AG09319 (cell line): ENCODE measurements at regions not wholly inside any gene's neighbourhood (a gene's known extent, or its start where the extent isn't known, plus 50 kb on each side); places are given as distances from the start of the nearest gene placed in this dataset.

Source experiments
- DNase-seq: peaks from one replicate; pipeline ENCODE4 v3.0.0-alpha.2; 2010; ENCODE audit warnings: low read depth; ENCODE audit errors: extremely low read depth
- CTCF ChIP-seq: IDR thresholded peaks from 2 replicates; pipeline ENCODE4 v1.5.1; 2011; ENCODE audit warnings: low read depth, mild to moderate bottlenecking, inconsistent platforms, low read length, moderate library complexity

DNA sequence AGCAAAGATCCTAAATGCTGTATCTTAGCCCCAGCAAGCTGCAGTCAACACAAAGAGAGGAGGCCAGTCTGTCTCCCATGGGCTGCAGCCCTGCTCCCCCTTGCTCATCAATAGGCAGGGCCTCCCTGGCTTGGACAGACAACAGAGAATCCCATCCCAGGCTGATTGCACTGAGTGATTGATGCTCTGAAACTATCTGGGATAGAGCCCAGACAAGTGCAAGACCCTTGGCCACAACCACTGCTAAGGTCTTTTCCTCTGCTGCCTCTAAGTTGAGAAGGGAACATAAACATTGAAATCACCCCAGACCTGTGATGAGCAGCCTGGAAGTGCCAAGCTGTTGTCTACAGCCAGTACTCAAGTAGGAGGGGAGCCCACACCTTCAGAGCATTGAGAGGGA lies 661.0 kb upstream of the CDH18 start:
- TF ChIP-seq CTCF: no peak
- DNase-seq: no peak

DNA sequence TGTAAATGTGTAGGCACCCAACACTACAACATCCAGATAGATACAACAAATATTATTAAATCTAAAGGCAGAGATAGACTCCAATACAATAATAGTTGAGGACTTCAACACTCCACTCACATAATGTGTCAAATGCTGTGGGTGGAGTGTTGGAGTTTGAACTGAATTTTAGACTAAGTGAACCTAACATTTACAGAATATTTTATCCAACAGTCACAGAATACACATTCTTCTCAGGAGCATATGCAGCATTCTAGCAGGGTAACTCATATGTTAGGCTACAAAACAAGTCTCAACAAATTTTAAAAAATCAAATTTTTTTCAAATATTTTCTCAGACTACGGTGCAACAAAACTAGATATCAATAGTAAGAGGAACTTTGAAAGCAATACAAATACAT lies 648.7 kb upstream of the CDH18 start:
- no peak for TF ChIP-seq CTCF
- DNase-seq: no peak

GRCh38 chr5:20619591-20619990 lies 631.6 kb upstream of the CDH18 start:
- no peak for DNase-seq
- TF ChIP-seq CTCF: no peak

DNA sequence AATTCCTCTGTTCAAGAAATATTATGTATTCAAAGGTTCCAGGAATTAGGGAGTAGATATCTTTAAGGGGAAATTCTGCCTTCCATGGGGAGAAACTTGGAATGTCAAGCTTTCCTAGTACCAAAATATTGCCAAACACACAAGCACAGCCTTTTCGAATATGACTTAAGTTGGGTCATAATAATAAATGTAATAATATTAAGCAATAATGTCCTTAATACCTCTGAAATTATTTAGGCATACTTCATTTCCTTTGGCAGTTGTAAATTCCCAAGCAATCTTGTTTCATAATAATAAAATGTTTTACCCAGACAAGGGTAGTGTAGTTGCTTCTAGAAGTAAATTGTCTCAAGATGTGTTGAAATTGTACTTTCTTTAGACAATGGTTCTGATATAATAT lies 630.3 kb upstream of the CDH18 start:
- no peak for TF ChIP-seq CTCF
- no peak for DNase-seq

- no peak for TF ChIP-seq CTCF
Measured at GRCh38 chr5:20617841-20618240, 629.8 kb upstream of the CDH18 start.

DNA sequence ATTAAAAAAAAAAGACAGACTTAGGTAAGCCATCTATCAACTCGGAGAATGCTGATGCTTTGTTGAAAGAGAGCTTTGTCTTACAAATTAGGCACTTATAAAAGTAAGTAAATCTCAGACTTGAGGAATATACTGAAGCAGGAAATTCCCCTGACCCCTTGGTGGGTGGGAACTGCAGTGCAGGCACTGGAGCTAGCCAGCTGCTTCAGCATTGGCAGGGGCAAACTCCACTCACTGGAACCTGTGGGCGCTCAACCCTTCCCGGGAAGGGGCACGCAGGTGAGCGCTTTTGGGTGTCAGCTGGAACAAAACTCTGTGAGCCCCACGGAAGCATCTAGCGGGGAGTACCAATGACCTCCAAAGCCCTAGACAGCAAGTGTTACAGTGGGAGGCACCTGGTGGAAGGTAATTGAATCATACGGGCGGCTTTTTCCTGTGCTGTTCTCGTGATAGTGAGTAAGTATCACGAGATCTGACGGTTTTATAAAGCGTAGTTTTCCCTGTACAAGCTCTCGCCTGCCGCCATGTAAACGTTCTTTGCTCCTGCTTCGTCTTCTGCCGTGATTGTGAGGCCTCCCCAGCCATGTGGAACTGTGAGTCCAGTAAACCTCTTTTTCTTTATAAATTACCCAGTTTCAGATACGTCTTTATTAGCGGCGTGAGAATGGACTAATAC lies 628.0 kb upstream of the CDH18 start:
- TF ChIP-seq CTCF: no peak
- DNase-seq: no peak

More at GRCh38 chr5:20617841-20618240, 629.8 kb upstream of the CDH18 start:
- no peak for DNase-seq

DNA sequence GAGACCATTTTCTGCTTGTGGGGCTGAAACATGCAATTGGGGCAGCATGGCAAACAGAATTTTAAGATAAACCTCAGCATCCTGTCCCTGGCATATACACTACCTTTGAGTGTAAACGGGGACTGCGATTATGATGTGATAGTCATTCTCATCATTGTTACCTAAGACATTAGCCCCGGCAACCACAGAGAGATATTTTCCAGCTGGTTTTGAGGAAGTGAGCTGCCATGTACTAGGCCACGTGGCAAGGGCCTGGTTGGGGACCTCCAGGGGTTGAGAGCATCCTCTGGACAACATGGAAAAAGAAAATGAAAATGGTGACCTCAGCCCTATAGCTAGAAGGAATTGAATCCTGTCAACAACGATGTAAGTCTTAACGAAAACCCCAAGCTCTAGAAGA lies 623.6 kb upstream of the CDH18 start:
- no peak for TF ChIP-seq CTCF
- DNase-seq: no peak
